ENCODE measurements at regions not wholly inside any gene's neighbourhood (a gene's known extent, or its start where the extent isn't known, plus 50 kb on each side); places are given as distances from the start of the nearest gene placed in this dataset.
"Not testable (repeated sequence)": the region's sequence is repeated elsewhere in the genome, so short reads cannot be mapped to it uniquely, and the experiment has no call there.

GRCh38 chr20:40895182-40895581 lies 133.4 kb upstream of the TOP1 start:
- no peak for DNase-seq (ENCODE audit: low spot score)
- TF ChIP-seq CTCF (IDR thresholded peaks at IDR 0.05; ENCODE audit: extremely low read depth, insufficient read depth, missing control alignments): no peak
- in situ Hi-C loops (cut with MboI; ENCODE audit: low pct_unique_long_range_greater_than_20kb, low sequenced_read_pairs, unreplicated experiment): no loop called here

- no peak for DNase-seq (ENCODE audit: low spot score)
- no peak for TF ChIP-seq CTCF (IDR thresholded peaks at IDR 0.05; ENCODE audit: extremely low read depth, insufficient read depth, missing control alignments)
- in situ Hi-C loops (cut with MboI; ENCODE audit: low pct_unique_long_range_greater_than_20kb, low sequenced_read_pairs, unreplicated experiment): no loop called here
These were observed 131.6 kb upstream of the TOP1 start for GRCh38 chr20:40896814-40897700.

GRCh38 chr20:40899344-40899743 lies 129.3 kb upstream of the TOP1 start:
- DNase-seq (ENCODE audit: low spot score): no peak
- TF ChIP-seq CTCF (IDR thresholded peaks at IDR 0.05; ENCODE audit: extremely low read depth, insufficient read depth, missing control alignments): no peak
- in situ Hi-C loops (cut with MboI; ENCODE audit: low pct_unique_long_range_greater_than_20kb, low sequenced_read_pairs, unreplicated experiment): no loop called here

GRCh38 chr20:40900666-40901215 lies 127.9 kb upstream of the TOP1 start:
- in situ Hi-C loops (cut with MboI; ENCODE audit: low pct_unique_long_range_greater_than_20kb, low sequenced_read_pairs, unreplicated experiment): no loop called here
- no peak for TF ChIP-seq CTCF (IDR thresholded peaks at IDR 0.05; ENCODE audit: extremely low read depth, insufficient read depth, missing control alignments)
- no peak for DNase-seq (ENCODE audit: low spot score)

GRCh38 chr20:40902661-40903060 lies 126.0 kb upstream of the TOP1 start:
- in situ Hi-C loops (cut with MboI; ENCODE audit: low pct_unique_long_range_greater_than_20kb, low sequenced_read_pairs, unreplicated experiment): no loop called here
- DNase-seq (ENCODE audit: low spot score): no peak
- no peak for TF ChIP-seq CTCF (IDR thresholded peaks at IDR 0.05; ENCODE audit: extremely low read depth, insufficient read depth, missing control alignments)

GRCh38 chr20:40908309-40908708 lies 120.3 kb upstream of the TOP1 start:
- TF ChIP-seq CTCF (IDR thresholded peaks at IDR 0.05; ENCODE audit: extremely low read depth, insufficient read depth, missing control alignments): no peak
- DNase-seq (ENCODE audit: low spot score): no peak
- in situ Hi-C loops (cut with MboI; ENCODE audit: low pct_unique_long_range_greater_than_20kb, low sequenced_read_pairs, unreplicated experiment): no loop called here

- DNase-seq (ENCODE audit: low spot score); in situ Hi-C loops (cut with MboI; ENCODE audit: low pct_unique_long_range_greater_than_20kb, low sequenced_read_pairs, unreplicated experiment): not testable (repeated sequence)
These were observed 119.1 kb upstream of the TOP1 start for GRCh38 chr20:40909489-40909888.

- in situ Hi-C loops (cut with MboI; ENCODE audit: low pct_unique_long_range_greater_than_20kb, low sequenced_read_pairs, unreplicated experiment); DNase-seq (ENCODE audit: low spot score): not testable (repeated sequence)
These were observed 118.2 kb upstream of the TOP1 start for GRCh38 chr20:40910436-40910835.

GRCh38 chr20:40911152-40911551 lies 117.5 kb upstream of the TOP1 start:
- DNase-seq (ENCODE audit: low spot score); in situ Hi-C loops (cut with MboI; ENCODE audit: low pct_unique_long_range_greater_than_20kb, low sequenced_read_pairs, unreplicated experiment): not testable (repeated sequence)
